HG03103 (cell line): ENCODE measurements at regions not wholly inside any gene's neighbourhood (a gene's known extent, or its start where the extent isn't known, plus 50 kb on each side); places are given as distances from the start of the nearest gene placed in this dataset.
"Not testable (repeated sequence)": the region's sequence is repeated elsewhere in the genome, so short reads cannot be mapped to it uniquely, and the experiment has no call there.

Experiments used
- ATAC-seq: cut with Tn5 transposase; IDR thresholded peaks from one replicate; pipeline ENCODE4 v1.9.1; 2021; ENCODE audit warnings: low read depth; ENCODE audit not compliant: unreplicated experiment

DNA sequence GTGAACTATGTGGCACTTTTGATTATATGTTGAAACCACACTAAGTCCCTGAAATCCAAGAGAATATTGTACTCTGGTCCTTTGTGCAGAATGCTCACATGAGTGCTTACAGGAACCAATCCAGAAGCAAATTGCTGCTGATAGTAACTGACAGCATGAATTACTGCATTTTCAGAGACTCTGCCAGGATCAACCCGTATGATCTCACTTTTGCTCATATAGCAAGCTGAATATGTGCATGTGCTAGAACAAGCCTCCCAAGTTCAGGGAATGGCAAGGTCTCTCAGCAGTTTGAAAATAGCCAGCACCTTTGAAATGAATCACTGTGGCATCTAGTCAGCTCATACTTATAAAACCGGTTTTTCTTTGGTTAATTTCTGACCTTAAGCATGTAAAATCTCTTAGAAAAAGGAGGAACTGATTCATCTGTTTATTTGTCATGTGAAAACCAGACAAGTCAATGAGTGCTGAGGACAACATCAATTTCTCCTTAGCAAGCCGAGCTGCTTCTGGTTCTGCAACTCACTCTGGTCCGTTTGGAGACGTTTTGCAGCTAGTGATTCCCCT is 215.7 kb upstream of the ELL2 start:
- peak; percentile 61 for ATAC-seq

DNA sequence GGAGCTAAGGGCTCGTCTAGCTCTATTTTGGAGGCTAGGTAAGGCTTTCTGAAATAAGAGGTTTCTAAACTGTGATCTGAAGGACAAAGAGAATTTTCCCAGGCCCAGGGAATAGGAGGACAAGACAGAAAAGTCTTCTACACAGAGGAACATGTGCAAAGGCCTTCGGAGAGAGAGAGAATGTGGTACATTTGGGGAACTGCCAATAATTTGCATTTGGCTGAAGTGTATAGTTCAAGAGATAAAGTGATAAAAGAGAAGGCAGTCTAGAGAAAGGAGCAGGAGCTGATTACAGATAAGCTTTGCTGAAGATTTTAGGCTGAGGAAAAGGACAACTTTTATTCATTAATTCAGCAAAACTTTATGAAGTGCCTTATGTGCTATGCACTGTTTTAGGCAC is 214.4 kb upstream of the ELL2 start:
- ATAC-seq = no peak

GRCh38 chr5:96175090-96175489 is 213.4 kb upstream of the ELL2 start:
- ATAC-seq = no peak

DNA sequence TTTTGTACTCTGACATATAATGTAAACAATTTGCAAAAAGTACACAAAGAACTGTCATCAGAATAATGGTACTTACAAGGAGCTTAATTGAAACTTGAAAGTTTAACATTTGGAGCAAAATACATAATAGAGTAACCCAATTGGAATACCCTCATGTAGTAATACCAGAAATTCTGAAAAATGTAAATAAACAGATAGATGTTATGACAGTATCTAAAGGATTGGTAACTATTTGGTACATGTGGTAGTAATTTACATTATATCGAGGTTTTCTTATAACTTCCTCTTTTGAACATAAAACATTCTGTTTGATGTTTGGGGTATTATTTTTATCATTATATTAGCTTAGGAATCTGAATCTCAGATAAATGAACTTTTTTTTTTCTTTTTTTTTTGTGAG is 211.7 kb upstream of the ELL2 start:
- no peak for ATAC-seq

- ATAC-seq = no peak
Observed at GRCh38 chr5:96172436-96172835, 210.8 kb upstream of the ELL2 start.

DNA sequence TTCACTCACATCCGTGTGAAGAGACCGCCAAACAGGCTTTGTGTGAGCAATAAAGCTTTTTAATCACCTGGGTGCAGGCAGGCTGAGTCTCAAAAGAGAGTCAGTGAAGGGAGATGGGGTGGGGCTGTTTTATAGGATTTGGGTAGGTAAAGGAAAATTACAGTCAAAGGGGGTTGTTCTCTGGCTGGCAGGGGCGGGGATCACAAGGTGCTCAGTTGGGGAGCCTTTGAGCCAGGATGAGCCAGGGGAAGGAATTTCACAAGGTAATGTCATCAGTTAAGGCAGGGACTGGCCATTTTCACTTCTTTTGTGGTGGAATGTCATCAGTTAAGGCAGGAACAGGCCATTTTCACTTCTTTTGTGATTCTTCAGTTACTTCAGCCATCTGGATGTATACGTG is 210.3 kb upstream of the ELL2 start:
- ATAC-seq = not testable (repeated sequence)

- not testable (repeated sequence) for ATAC-seq
Observed at GRCh38 chr5:96170481-96171125, 209.0 kb upstream of the ELL2 start.

DNA sequence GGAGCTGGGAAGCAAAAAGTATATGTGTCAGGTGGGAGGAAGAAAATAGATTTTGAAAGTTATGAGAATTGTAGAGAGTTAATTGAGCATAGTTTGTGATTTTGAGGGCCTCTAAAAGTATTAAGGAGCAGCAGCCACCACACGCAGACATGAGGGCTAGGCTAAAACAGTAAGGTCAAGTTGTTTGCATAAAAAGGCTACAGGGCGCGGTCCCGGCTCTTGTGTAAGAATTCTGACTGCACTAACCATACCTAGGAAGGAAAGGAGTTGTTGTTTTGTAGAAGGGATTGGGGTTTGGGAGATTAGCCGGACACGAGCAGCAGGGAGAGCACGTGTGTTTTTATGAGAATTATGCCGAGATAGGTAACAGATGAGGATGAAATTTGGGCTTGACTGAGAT is 207.2 kb upstream of the ELL2 start:
- ATAC-seq = not testable (repeated sequence)

GRCh38 chr5:96159043-96159442 is 197.4 kb upstream of the ELL2 start:
- no peak for ATAC-seq

- ATAC-seq = no peak
Observed at GRCh38 chr5:96157841-96158291, 196.2 kb upstream of the ELL2 start.

DNA sequence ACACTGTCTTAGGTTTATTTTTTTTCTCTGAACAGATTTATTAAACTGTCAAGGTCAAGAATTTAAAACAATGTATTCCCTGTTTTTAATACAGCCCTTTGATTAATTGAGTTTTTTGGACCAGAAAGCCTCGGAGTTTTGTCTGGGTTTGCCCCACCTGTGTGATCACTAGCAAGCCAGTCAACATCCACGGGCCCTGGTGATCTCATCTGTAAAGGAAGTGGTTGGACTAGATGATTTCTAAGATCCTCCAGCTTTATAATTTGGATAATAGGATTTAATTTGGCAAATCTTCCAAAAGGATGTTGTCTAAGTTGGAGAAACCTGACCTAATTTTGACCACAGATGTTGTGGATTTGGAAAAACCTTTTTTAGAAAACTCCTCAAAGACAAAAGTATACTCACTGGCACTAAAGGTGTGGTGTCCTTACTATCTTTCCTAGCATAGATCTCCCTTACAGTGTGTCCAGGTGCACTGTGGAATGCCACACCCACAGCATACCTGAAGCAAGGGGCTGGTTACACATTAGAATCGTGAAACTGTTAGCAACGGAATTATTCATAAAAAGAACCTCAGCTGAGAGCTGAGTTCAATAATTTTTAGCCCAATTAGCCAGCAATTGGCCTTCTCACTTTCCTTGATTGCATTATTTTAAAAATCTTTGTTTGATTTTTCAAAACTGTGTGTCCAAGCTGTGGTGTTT is 195.6 kb upstream of the ELL2 start:
- no peak for ATAC-seq

- no peak for ATAC-seq
Observed at GRCh38 chr5:96155147-96155546, 193.5 kb upstream of the ELL2 start.

- no peak for ATAC-seq
Observed at GRCh38 chr5:96151891-96152290, 190.2 kb upstream of the ELL2 start.

- no peak for ATAC-seq
Observed at GRCh38 chr5:96150007-96150406, 188.4 kb upstream of the ELL2 start.

GRCh38 chr5:96149546-96149945 is 187.9 kb upstream of the ELL2 start:
- ATAC-seq = no peak

DNA sequence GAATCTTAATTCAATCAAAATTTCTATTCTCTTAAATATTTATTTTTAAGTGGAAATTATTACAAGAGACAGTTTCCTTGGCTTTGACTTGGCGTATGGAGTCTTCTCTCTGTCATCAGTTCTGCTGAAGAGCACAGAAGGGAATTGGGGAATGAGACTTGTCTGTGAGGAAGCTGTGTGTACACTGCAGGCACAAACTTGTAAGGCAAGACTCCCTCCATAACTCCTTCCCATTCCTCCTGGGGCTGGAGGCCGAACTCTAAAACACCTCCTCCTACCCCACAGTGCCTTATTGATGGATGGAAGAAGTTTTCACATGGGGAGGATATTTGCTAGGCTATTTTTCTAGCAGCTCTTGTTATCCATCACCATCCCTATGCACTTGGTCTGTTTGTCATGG is 187.4 kb upstream of the ELL2 start:
- no peak for ATAC-seq

GRCh38 chr5:96148376-96148775 is 186.7 kb upstream of the ELL2 start:
- no peak for ATAC-seq

- ATAC-seq = no peak
Observed at GRCh38 chr5:96147866-96148265, 186.2 kb upstream of the ELL2 start.

- no peak for ATAC-seq
Observed at GRCh38 chr5:96146675-96147074, 185.0 kb upstream of the ELL2 start.

DNA sequence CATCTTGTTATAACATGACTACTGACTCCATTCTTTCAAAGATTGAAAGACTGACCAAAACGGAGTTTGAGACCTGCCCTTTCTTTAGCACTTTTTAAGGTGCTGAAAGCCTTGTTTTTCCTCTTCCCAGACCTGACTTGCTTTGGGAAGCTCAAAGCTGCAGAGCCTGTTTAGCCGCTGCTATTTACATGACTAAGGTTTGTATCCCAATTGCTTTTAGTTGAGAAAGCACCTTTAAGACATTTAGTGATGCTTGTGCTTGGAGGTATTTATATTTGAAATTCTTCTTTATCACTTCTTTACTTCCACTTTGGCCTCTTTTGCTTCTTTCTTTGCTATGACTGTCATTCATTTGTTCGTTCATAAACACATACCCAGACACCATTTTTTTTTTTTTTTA is 182.6 kb upstream of the ELL2 start:
- ATAC-seq = no peak

GRCh38 chr5:96143450-96143849 is 181.8 kb upstream of the ELL2 start:
- no peak for ATAC-seq
